ENCODE measurements at regions not wholly inside any gene's neighbourhood (a gene's known extent, or its start where the extent isn't known, plus 50 kb on each side); places are given as distances from the start of the nearest gene placed in this dataset.

DNA sequence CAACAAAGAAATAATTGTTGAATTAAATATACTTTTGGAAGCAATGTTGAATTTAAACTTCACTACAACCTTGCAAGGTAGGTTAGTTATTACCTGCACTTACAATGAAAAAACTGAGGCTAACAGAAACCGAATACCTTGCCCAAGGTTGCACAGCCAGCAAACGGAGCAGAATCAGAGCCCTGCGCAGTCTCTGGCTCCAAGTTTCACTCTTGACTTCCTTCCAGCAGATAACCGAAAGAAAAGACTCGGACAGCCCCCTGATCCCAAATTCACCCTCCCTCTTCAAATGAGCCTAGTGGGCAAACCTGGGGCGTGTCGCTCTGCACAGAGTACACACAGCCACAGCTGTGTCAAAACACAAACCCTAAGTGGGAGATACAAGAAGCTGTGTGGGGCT, 72.1 kb upstream of the FOXQ1 start:
- TF ChIP-seq, protein P1, sequence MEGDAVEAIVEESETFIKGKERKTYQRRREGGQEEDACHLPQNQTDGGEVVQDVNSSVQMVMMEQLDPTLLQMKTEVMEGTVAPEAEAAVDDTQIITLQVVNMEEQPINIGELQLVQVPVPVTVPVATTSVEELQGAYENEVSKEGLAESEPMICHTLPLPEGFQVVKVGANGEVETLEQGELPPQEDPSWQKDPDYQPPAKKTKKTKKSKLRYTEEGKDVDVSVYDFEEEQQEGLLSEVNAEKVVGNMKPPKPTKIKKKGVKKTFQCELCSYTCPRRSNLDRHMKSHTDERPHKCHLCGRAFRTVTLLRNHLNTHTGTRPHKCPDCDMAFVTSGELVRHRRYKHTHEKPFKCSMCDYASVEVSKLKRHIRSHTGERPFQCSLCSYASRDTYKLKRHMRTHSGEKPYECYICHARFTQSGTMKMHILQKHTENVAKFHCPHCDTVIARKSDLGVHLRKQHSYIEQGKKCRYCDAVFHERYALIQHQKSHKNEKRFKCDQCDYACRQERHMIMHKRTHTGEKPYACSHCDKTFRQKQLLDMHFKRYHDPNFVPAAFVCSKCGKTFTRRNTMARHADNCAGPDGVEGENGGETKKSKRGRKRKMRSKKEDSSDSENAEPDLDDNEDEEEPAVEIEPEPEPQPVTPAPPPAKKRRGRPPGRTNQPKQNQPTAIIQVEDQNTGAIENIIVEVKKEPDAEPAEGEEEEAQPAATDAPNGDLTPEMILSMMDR (IDR thresholded peaks at IDR 0.05; ENCODE audit: insufficient read depth, low read length): no peak
- no peak for TF ChIP-seq POLR2AphosphoS5 (IDR thresholded peaks at IDR 0.05; ENCODE audit: low read depth)
- TF ChIP-seq GABPA (IDR thresholded peaks at IDR 0.05; ENCODE audit: low read depth): no peak
- TF ChIP-seq REST (IDR thresholded peaks at IDR 0.05; ENCODE audit: insufficient replicate concordance, low read depth): no peak
- TF ChIP-seq SPI1 (IDR thresholded peaks at IDR 0.05; ENCODE audit: borderline replicate concordance, low read depth): no peak

Measured in HL-60 (cell line).